ENCODE measurements at regions not wholly inside any gene's neighbourhood (a gene's known extent, or its start where the extent isn't known, plus 50 kb on each side); places are given as distances from the start of the nearest gene placed in this dataset.

DNA sequence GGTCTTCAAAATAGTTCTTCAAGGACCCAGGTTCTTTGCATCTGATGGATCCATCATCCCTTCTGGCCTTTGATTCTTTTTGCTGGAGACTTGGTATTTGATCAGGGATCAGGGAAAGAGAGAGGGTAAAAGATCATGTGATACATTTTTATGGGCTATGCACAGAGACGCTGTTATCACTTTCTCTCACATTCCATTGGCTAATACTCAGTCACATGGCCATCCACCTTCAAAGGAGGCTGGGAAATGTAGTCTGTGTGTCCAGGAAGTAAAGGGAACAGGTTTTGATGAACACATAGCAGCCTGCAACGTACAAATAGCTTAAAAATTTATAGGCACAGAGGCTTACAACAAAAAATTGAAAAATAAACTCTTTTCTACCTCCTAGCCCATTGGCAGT, 629.6 kb upstream of the FANCL start:
- no peak overlapping the region for H3K27ac ChIP-seq (ENCODE audit: control insufficient read depth, insufficient read depth)
- no peak overlapping the region for H3K9ac ChIP-seq (ENCODE audit: control insufficient read depth, insufficient read depth, low read length)
- no TSS peak for BruUV-seq (replicated peaks)
- no peaks in the 10 kb centered on the region for H3K36me3 ChIP-seq (ENCODE audit: control insufficient read depth in 2 of 2, insufficient read depth in 2 of 2, low read length in 1 of 2)
- no peak overlapping the region for H3K4me2 ChIP-seq (ENCODE audit: control insufficient read depth, insufficient read depth)
- no peak overlapping the region for H3K4me3 ChIP-seq
- DNase-seq (ENCODE audit: low read depth, low spot score): no peak
- in situ Hi-C loops (cut with MboI): no loop called here
- no peaks in the 10 kb centered on the region for H3K79me2 ChIP-seq (ENCODE audit: control insufficient read depth, insufficient read depth, low read length)
- intact Hi-C loops (cut with micrococcal nuclease; ENCODE audit: unreplicated experiment): loop anchor here (1.0 to 10.0 kb wide), 4 partner anchors 108 to 1146 kb away; no protein-coding TSS in a partner anchor
- CTCF ChIA-PET: interaction anchor here (1.0 kb wide), 1 partner anchor 299 kb away, joined by 3 read pairs; no protein-coding TSS in a partner anchor
- POLR2A ChIA-PET: no interaction called here
- no peak overlapping the region; the same call in 1 of the 2 replicates for H2AFZ ChIP-seq (ENCODE audit: control insufficient read depth, low read depth, low read length)
- H4K20me1 ChIP-seq (ENCODE audit: control insufficient read depth, insufficient read depth): no peaks in the 10 kb centered on the region
- 27% methylated on average over 2 of the region's 2 CpGs for WGBS (ENCODE audit: insufficient coverage, insufficient replicate concordance, low lambda C conversion rate, missing lambda C conversion rate)
- H3K9me3 ChIP-seq (replicated peaks; ENCODE audit: control insufficient read depth, insufficient read depth, low read length): no peaks in the 10 kb centered on the region
- FAIRE-seq: no peak
- no peaks in the 10 kb centered on the region for H3K4me1 ChIP-seq (ENCODE audit: control insufficient read depth, insufficient read depth, low read length)
- no peak for TF ChIP-seq GATAD2B (conservative IDR thresholded peaks at IDR 0.05; ENCODE audit: low read depth)
- peak; percentile 62 for TF ChIP-seq HCFC1 (IDR thresholded peaks at IDR 0.05; ENCODE audit: low read length)
- no peak for TF ChIP-seq BCL11A (IDR thresholded peaks at IDR 0.05; ENCODE audit: low read depth, low read length)
- TF ChIP-seq FOS (IDR thresholded peaks at IDR 0.05; ENCODE audit: borderline replicate concordance, extremely low read depth, insufficient read length): peak; percentile 2
- TF ChIP-seq, protein P1, sequence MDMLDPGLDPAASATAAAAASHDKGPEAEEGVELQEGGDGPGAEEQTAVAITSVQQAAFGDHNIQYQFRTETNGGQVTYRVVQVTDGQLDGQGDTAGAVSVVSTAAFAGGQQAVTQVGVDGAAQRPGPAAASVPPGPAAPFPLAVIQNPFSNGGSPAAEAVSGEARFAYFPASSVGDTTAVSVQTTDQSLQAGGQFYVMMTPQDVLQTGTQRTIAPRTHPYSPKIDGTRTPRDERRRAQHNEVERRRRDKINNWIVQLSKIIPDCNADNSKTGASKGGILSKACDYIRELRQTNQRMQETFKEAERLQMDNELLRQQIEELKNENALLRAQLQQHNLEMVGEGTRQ (IDR thresholded peaks at IDR 0.05; ENCODE audit: borderline replicate concordance, low read depth, low read length): peak; percentile 48
- no peak for TF ChIP-seq IKZF1 (conservative IDR thresholded peaks at IDR 0.05)
- TF ChIP-seq, protein P2, sequence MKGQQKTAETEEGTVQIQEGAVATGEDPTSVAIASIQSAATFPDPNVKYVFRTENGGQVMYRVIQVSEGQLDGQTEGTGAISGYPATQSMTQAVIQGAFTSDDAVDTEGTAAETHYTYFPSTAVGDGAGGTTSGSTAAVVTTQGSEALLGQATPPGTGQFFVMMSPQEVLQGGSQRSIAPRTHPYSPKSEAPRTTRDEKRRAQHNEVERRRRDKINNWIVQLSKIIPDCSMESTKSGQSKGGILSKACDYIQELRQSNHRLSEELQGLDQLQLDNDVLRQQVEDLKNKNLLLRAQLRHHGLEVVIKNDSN (IDR thresholded peaks at IDR 0.05; ENCODE audit: borderline replicate concordance, extremely low read length, insufficient read depth, low read depth, low read length): peak; percentile 72
- peak; percentile 72 for TF ChIP-seq SIX5 (IDR thresholded peaks at IDR 0.05; ENCODE audit: low read depth, low read length, severe bottlenecking)
- peak; percentile 69; the same call in 1 of the 2 replicates for TF ChIP-seq RAD51 (IDR thresholded peaks at IDR 0.05)
- TF ChIP-seq NFYB (IDR thresholded peaks at IDR 0.05; ENCODE audit: insufficient read depth, low read depth, low read length): peak; percentile 95
- no peak for TF ChIP-seq NFYA (IDR thresholded peaks at IDR 0.05; ENCODE audit: borderline replicate concordance, low read depth, low read length)
- TF ChIP-seq, protein P3, sequence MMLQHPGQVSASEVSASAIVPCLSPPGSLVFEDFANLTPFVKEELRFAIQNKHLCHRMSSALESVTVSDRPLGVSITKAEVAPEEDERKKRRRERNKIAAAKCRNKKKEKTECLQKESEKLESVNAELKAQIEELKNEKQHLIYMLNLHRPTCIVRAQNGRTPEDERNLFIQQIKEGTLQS (IDR thresholded peaks at IDR 0.05; ENCODE audit: borderline replicate concordance, extremely low read depth, low read depth, low read length): peak; percentile 75; the same call in 1 of the 2 replicates
- H3K27me3 ChIP-seq (replicated peaks in 1 of 2; ENCODE audit: control insufficient read depth in 2 of 2, insufficient read depth in 2 of 2, low read length in 1 of 2): no peaks in the 10 kb centered on the region
- SMC1A ChIA-PET (ENCODE audit: uncharacterized antibody, unreplicated experiment): no interaction called here
- RAD21 ChIA-PET (ENCODE audit: unreplicated experiment): interaction anchor here (2.9 kb wide), 1 partner anchor 1111 kb away, joined by 10 read pairs; no protein-coding TSS in a partner anchor
- peak; percentile 90 for ATAC-seq

Data from GM12878 (cell line).